Upper lobe of right lung (tissue), 1 donor: ENCODE measurements at regions not wholly inside any gene's neighbourhood (a gene's known extent, or its start where the extent isn't known, plus 50 kb on each side); places are given as distances from the start of the nearest gene placed in this dataset.
A peak's percentile ranks its signal among the peaks of the same experiment; 100 is the strongest.

Experiments used
- ATAC-seq: fragments of 200-7000 bp; cut with Tn5 transposase; one replicate; pipeline ENCODE4 v1.9.1; 2020; ENCODE audit warnings: mild to moderate bottlenecking, moderate library complexity
- DNase-seq: peaks from one replicate; pipeline ENCODE4 v3.0.0-alpha.2; 2020
- H3K27ac ChIP-seq: fragments of 200-600 bp; one replicate; pipeline ENCODE4 v1.8.0; 2022
- H3K27me3 ChIP-seq: fragments of 200-600 bp; one replicate; pipeline ENCODE4 v1.8.0; 2022; ENCODE audit warnings: mild to moderate bottlenecking
- H3K36me3 ChIP-seq: fragments of 200-600 bp; one replicate; pipeline ENCODE4 v1.8.0; 2022
- H3K4me1 ChIP-seq: fragments of 200-600 bp; one replicate; pipeline ENCODE4 v1.8.0; 2022
- H3K4me3 ChIP-seq: fragments of 200-600 bp; one replicate; pipeline ENCODE4 v1.8.0; 2022; ENCODE audit warnings: mild to moderate bottlenecking
- H3K9me3 ChIP-seq: fragments of 200-600 bp; one replicate; pipeline ENCODE4 v1.8.0; 2022
- CTCF ChIP-seq: fragments of 200-600 bp; IDR thresholded peaks from one replicate; pipeline ENCODE4 v1.8.0; 2022; ENCODE audit warnings: antibody characterized with exemption
- intact Hi-C: fragments of 100-400 bp; cut with DNase I; formaldehyde crosslinking; loops from one replicate; pipeline ENCODE4 v1.11.0; 2022
- donor health status: DM: no; HTN: yes; CAD: no; lungs with severe emphysema.

- no peaks in the 10 kb centered on the region for H3K36me3 ChIP-seq
- TF ChIP-seq CTCF = no peak
- ATAC-seq = no peak
- no peak for DNase-seq
- H3K4me3 ChIP-seq = no peak overlapping the region
- intact Hi-C loops = no loop called here
- no peaks in the 10 kb centered on the region for H3K4me1 ChIP-seq
- H3K27ac ChIP-seq = no peak overlapping the region
- no peaks in the 10 kb centered on the region for H3K27me3 ChIP-seq
- H3K9me3 ChIP-seq = no peaks in the 10 kb centered on the region
Observed at GRCh38 chr12:92650228-92650822, 52.5 kb upstream of the PLEKHG7 start.

GRCh38 chr12:92649511-92650227 lies 53.1 kb upstream of the PLEKHG7 start:
- Histone ChIP-seq H3K4me1 (no peaks in the 10 kb centered on the region), H3K4me3 (peak overlapping the region; percentile 2), H3K27ac (no peak overlapping the region), H3K9me3 (no peaks in the 10 kb centered on the region), H3K27me3 (no peaks in the 10 kb centered on the region), H3K36me3 (no peaks in the 10 kb centered on the region)
- intact Hi-C loops = loop anchor here (10.0 kb wide), 1 partner anchor 1275 kb away; no protein-coding TSS in a partner anchor
- peak; percentile 98 for ATAC-seq
- DNase-seq = no peak
- peak; percentile 70 for TF ChIP-seq CTCF

GRCh38 chr12:92648242-92649031 lies 54.4 kb upstream of the PLEKHG7 start:
- no peaks in the 10 kb centered on the region for H3K27me3 ChIP-seq
- ATAC-seq = no peak
- no peaks in the 10 kb centered on the region for H3K4me1 ChIP-seq
- no peak overlapping the region for H3K27ac ChIP-seq
- no peak for DNase-seq
- H3K36me3 ChIP-seq = no peaks in the 10 kb centered on the region
- H3K9me3 ChIP-seq = no peaks in the 10 kb centered on the region
- H3K4me3 ChIP-seq = no peak overlapping the region
- TF ChIP-seq CTCF = no peak
- intact Hi-C loops = loop anchor here (10.0 kb wide), 1 partner anchor 1274 kb away; no protein-coding TSS in a partner anchor

GRCh38 chr12:92641291-92641690 lies 61.5 kb upstream of the PLEKHG7 start:
- no peak overlapping the region for H3K27ac ChIP-seq
- H3K4me1 ChIP-seq = no peaks in the 10 kb centered on the region
- no peak overlapping the region for H3K4me3 ChIP-seq
- DNase-seq (no peak), ATAC-seq (no peak)
- H3K36me3 ChIP-seq = no peaks in the 10 kb centered on the region
- intact Hi-C loops = loop anchor here (10.0 kb wide), 1 partner anchor 1266 kb away; no protein-coding TSS in a partner anchor
- no peaks in the 10 kb centered on the region for H3K27me3 ChIP-seq
- H3K9me3 ChIP-seq = no peaks in the 10 kb centered on the region
- no peak for TF ChIP-seq CTCF

GRCh38 chr12:92640691-92641090 lies 62.1 kb upstream of the PLEKHG7 start:
- ATAC-seq (no peak), DNase-seq (no peak)
- Histone ChIP-seq H3K4me3 (no peak overlapping the region), H3K36me3 (no peaks in the 10 kb centered on the region), H3K27me3 (no peaks in the 10 kb centered on the region), H3K9me3 (no peaks in the 10 kb centered on the region), H3K4me1 (no peaks in the 10 kb centered on the region), H3K27ac (no peak overlapping the region)
- intact Hi-C loops = loop anchor here (10.0 kb wide), 1 partner anchor 1266 kb away; no protein-coding TSS in a partner anchor
- TF ChIP-seq CTCF = no peak
